ENCODE measurements at regions not wholly inside any gene's neighbourhood (a gene's known extent, or its start where the extent isn't known, plus 50 kb on each side); places are given as distances from the start of the nearest gene placed in this dataset.

GRCh38 chr6:134658596-134658995 is 291.3 kb downstream of the ALDH8A1 start:
- no peak for TF ChIP-seq POLR2A (IDR thresholded peaks at IDR 0.05)
- no peak for TF ChIP-seq CTCF (IDR thresholded peaks at IDR 0.05)
